Ascending aorta (tissue), 2 donors: ENCODE measurements at regions not wholly inside any gene's neighbourhood (a gene's known extent, or its start where the extent isn't known, plus 50 kb on each side); places are given as distances from the start of the nearest gene placed in this dataset.

Source experiments
- DNase-seq, 2 donors: peaks; one replicate each; pipeline ENCODE4 v3.0.0-alpha.2; 2019; ENCODE audit warnings: low spot score in 2 of 2
- H3K27ac ChIP-seq, 2 donors: fragments of 200-600 bp; sonication (generic); one replicate each; pipeline ENCODE4 v1.5.1; 2016 to 2017; ENCODE audit warnings: mild to moderate bottlenecking in 1 of 2
- H3K27me3 ChIP-seq: fragments of 200-600 bp; sonication (generic); one replicate; pipeline ENCODE4 v1.5.1; 2017
- H3K36me3 ChIP-seq, 2 donors: fragments of 200-600 bp; sonication (generic); one replicate each; pipeline ENCODE4 v1.5.1; 2016
- H3K4me1 ChIP-seq, 2 donors: fragments of 200-600 bp; sonication (generic); one replicate each; pipeline ENCODE4 v1.5.1; 2016 to 2017; ENCODE audit warnings: mild to moderate bottlenecking in 1 of 2
- H3K4me3 ChIP-seq, 2 donors: fragments of 200-600 bp; sonication (generic); one replicate each; pipeline ENCODE4 v1.5.1; 2016 to 2017; ENCODE audit warnings: mild to moderate bottlenecking in 1 of 2
- H3K9me3 ChIP-seq, 2 donors: fragments of 200-600 bp; sonication (generic); one replicate each; pipeline ENCODE4 v1.5.1; 2016
- CTCF ChIP-seq, 3 experiments: fragments of 200-600 bp in 2 of 3; fragments of 450-650 bp in 1 of 3; sonication (generic) in 2 of 3; IDR thresholded peaks; one replicate each; pipeline ENCODE4 v1.5.1; 2016 to 2019; ENCODE audit warnings: antibody characterized with exemption in 3 of 3, mild to moderate bottlenecking in 1 of 3, moderate library complexity in 1 of 3
- intact Hi-C: fragments of 100-400 bp; cut with DNase I; formaldehyde crosslinking; loops from one replicate; pipeline ENCODE4 v1.15.1; 2023

GRCh38 chr2:158914731-158915130 lies 53.7 kb upstream of the TANC1 start:
- H3K27me3 ChIP-seq = no peaks in the 10 kb centered on the region
- intact Hi-C loops = no loop called here
- no peaks in the 10 kb centered on the region for H3K4me1 ChIP-seq
- no peaks in the 10 kb centered on the region for H3K9me3 ChIP-seq
- no peak for DNase-seq
- H3K36me3 ChIP-seq = no peaks in the 10 kb centered on the region
- H3K4me3 ChIP-seq = no peak overlapping the region
- H3K27ac ChIP-seq = no peak overlapping the region
- no peak for TF ChIP-seq CTCF (IDR thresholded peaks at IDR 0.05)

GRCh38 chr2:158917121-158917520 lies 51.3 kb upstream of the TANC1 start:
- H3K27ac ChIP-seq = no peak overlapping the region
- H3K36me3 ChIP-seq = no peaks in the 10 kb centered on the region
- H3K4me1 ChIP-seq = no peaks in the 10 kb centered on the region
- no peak for TF ChIP-seq CTCF (IDR thresholded peaks at IDR 0.05)
- H3K27me3 ChIP-seq = no peaks in the 10 kb centered on the region
- no peaks in the 10 kb centered on the region for H3K9me3 ChIP-seq
- no peak for DNase-seq
- intact Hi-C loops = no loop called here
- no peak overlapping the region for H3K4me3 ChIP-seq

- no peaks in the 10 kb centered on the region for H3K36me3 ChIP-seq
- DNase-seq = no peak
- intact Hi-C loops = no loop called here
- H3K4me3 ChIP-seq = no peak overlapping the region
- H3K4me1 ChIP-seq = peaks cover 0 to 4% of the 10 kb centered on the region in 2 donors
- H3K27ac ChIP-seq = no peak overlapping the region
- no peaks in the 10 kb centered on the region for H3K9me3 ChIP-seq
- no peak for TF ChIP-seq CTCF (IDR thresholded peaks at IDR 0.05)
- no peaks in the 10 kb centered on the region for H3K27me3 ChIP-seq
Measured at GRCh38 chr2:158918452-158918851, 50.0 kb upstream of the TANC1 start.
